ENCODE measurements at regions not wholly inside any gene's neighbourhood (a gene's known extent, or its start where the extent isn't known, plus 50 kb on each side); places are given as distances from the start of the nearest gene placed in this dataset.

- Histone ChIP-seq H3K9me3 (ENCODE audit: insufficient read depth, low read depth) (no peaks in the 10 kb centered on the region), H3F3A (ENCODE audit: insufficient read depth, low read depth) (no peaks in the 10 kb centered on the region), H3K4me2 (no peak overlapping the region), H3K9me2 (ENCODE audit: insufficient read depth) (0 out of 2 replicates have a peak, but pooled peaks cover 12% of the 10 kb centered on the region), H4K20me1 (ENCODE audit: insufficient read depth) (no peaks in the 10 kb centered on the region), H3K4me1 (replicated peaks; ENCODE audit: insufficient read depth) (no peaks in the 10 kb centered on the region), H2AFZ (no peak overlapping the region), H3K27ac (no peak overlapping the region), H3K4me3 (no peak overlapping the region), H3K27me3 (ENCODE audit: insufficient read depth, low read depth) (peaks cover 48% of the 10 kb centered on the region), H3K36me3 (ENCODE audit: low read depth) (no peaks in the 10 kb centered on the region), H3K79me2 (ENCODE audit: low read depth) (no peaks in the 10 kb centered on the region)
- CTCF ChIA-PET, result no interaction called here
- no TSS peak for BruUV-seq (replicated peaks)
- TF ChIP-seq, protein P1, sequence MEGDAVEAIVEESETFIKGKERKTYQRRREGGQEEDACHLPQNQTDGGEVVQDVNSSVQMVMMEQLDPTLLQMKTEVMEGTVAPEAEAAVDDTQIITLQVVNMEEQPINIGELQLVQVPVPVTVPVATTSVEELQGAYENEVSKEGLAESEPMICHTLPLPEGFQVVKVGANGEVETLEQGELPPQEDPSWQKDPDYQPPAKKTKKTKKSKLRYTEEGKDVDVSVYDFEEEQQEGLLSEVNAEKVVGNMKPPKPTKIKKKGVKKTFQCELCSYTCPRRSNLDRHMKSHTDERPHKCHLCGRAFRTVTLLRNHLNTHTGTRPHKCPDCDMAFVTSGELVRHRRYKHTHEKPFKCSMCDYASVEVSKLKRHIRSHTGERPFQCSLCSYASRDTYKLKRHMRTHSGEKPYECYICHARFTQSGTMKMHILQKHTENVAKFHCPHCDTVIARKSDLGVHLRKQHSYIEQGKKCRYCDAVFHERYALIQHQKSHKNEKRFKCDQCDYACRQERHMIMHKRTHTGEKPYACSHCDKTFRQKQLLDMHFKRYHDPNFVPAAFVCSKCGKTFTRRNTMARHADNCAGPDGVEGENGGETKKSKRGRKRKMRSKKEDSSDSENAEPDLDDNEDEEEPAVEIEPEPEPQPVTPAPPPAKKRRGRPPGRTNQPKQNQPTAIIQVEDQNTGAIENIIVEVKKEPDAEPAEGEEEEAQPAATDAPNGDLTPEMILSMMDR (conservative IDR thresholded peaks at IDR 0.05), result no peak
- no peak for TF ChIP-seq EZH2 (IDR thresholded peaks at IDR 0.05; ENCODE audit: low read depth)
- POLR2A ChIA-PET (ENCODE audit: unreplicated experiment), result no interaction called here
- intact Hi-C loops (cut with micrococcal nuclease; ENCODE audit: unreplicated experiment), result no loop called here
- no peak for DNase-seq
These were observed 59.8 kb upstream of the SIPA1L2 start for GRCh38 chr1:232689711-232690110.

GRCh38 chr1:232690285-232690935, 60.5 kb upstream of the SIPA1L2 start:
- no peaks in the 10 kb centered on the region for H4K20me1 ChIP-seq (ENCODE audit: insufficient read depth)
- H3K9me2 ChIP-seq (ENCODE audit: insufficient read depth), result 0 out of 2 replicates have a peak, but pooled peaks cover 12% of the 10 kb centered on the region
- no peaks in the 10 kb centered on the region for H3K36me3 ChIP-seq (ENCODE audit: low read depth)
- TF ChIP-seq, protein P1 (conservative IDR thresholded peaks at IDR 0.05), result no peak
- no peak for TF ChIP-seq EZH2 (IDR thresholded peaks at IDR 0.05; ENCODE audit: low read depth)
- no peak for DNase-seq
- H3K9me3 ChIP-seq (ENCODE audit: insufficient read depth, low read depth), result no peaks in the 10 kb centered on the region
- no TSS peak for BruUV-seq (replicated peaks)
- no peak overlapping the region for H3K4me3 ChIP-seq
- POLR2A ChIA-PET (ENCODE audit: unreplicated experiment), result no interaction called here
- no peak overlapping the region for H3K4me2 ChIP-seq
- no peak overlapping the region for H3K27ac ChIP-seq
- intact Hi-C loops (cut with micrococcal nuclease; ENCODE audit: unreplicated experiment), result no loop called here
- H3F3A ChIP-seq (ENCODE audit: insufficient read depth, low read depth), result no peaks in the 10 kb centered on the region
- no peaks in the 10 kb centered on the region for H3K4me1 ChIP-seq (replicated peaks; ENCODE audit: insufficient read depth)
- peaks cover 54% of the 10 kb centered on the region for H3K27me3 ChIP-seq (ENCODE audit: insufficient read depth, low read depth)
- CTCF ChIA-PET, result no interaction called here
- no peak overlapping the region for H2AFZ ChIP-seq
- no peaks in the 10 kb centered on the region for H3K79me2 ChIP-seq (ENCODE audit: low read depth)

DNA sequence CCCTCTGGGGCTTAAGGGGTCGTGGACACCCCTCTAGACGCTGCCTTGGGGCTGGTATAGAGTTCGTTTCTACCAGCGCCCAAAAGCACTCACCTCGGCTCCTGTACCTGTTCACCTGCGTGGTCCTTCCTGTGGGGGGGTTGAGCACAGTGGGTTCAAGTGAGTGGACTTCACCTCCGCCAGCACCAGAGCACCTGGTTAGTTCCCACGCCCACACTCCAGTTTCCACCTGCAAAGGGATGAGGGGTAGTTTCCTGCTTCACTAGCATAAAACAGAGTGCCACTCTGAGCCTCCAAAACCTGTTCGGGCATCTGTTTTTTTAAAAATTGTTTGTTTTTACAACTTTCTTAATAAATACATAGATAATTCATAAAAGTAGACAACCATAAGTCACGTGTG, 64.5 kb upstream of the SIPA1L2 start:
- Histone ChIP-seq H3K36me3 (ENCODE audit: low read depth) (no peaks in the 10 kb centered on the region), H2AFZ (0 out of 2 replicates have a peak overlapping the region, but pooled peaks have one; percentile 5), H3K4me1 (replicated peaks; ENCODE audit: insufficient read depth) (no peaks in the 10 kb centered on the region), H3K9me3 (ENCODE audit: insufficient read depth, low read depth) (no peaks in the 10 kb centered on the region), H3K79me2 (ENCODE audit: low read depth) (no peaks in the 10 kb centered on the region), H3K4me3 (no peak overlapping the region), H3K27ac (no peak overlapping the region), H3K9me2 (ENCODE audit: insufficient read depth) (0 out of 2 replicates have a peak, but pooled peaks cover 6% of the 10 kb centered on the region), H4K20me1 (ENCODE audit: insufficient read depth) (no peaks in the 10 kb centered on the region), H3K4me2 (no peak overlapping the region), H3F3A (ENCODE audit: insufficient read depth, low read depth) (no peaks in the 10 kb centered on the region), H3K27me3 (ENCODE audit: insufficient read depth, low read depth) (peaks cover 79% of the 10 kb centered on the region)
- CTCF ChIA-PET, result no interaction called here
- no TSS peak for BruUV-seq (replicated peaks)
- intact Hi-C loops (cut with micrococcal nuclease; ENCODE audit: unreplicated experiment), result no loop called here
- TF ChIP-seq, protein P1 (conservative IDR thresholded peaks at IDR 0.05), result no peak
- TF ChIP-seq EZH2 (IDR thresholded peaks at IDR 0.05; ENCODE audit: low read depth), result no peak
- DNase-seq, result no peak
- POLR2A ChIA-PET (ENCODE audit: unreplicated experiment), result no interaction called here
